Hematopoietic multipotent progenitor cell treated with erythropoietin and hydrocortisone succinate and interleukin-3 and kit ligand, for 8 days (in vitro differentiated cells): ENCODE measurements at regions not wholly inside any gene's neighbourhood (a gene's known extent, or its start where the extent isn't known, plus 50 kb on each side); places are given as distances from the start of the nearest gene placed in this dataset.
"Not testable (repeated sequence)": the region's sequence is repeated elsewhere in the genome, so short reads cannot be mapped to it uniquely, and the experiment has no call there.

ENCODE experiments used
- DNase-seq: peaks from one replicate; pipeline ENCODE4 v3.0.0-alpha.2; 2015

- DNase-seq: no peak
Measured at GRCh38 chr13:81305928-81306327, 965.0 kb upstream of the SPRY2 start.

- no peak for DNase-seq
Measured at GRCh38 chr13:81304121-81304659, 963.3 kb upstream of the SPRY2 start.

- no peak for DNase-seq
Measured at GRCh38 chr13:81302677-81303076, 961.8 kb upstream of the SPRY2 start.

GRCh38 chr13:81302125-81302524 is 961.2 kb upstream of the SPRY2 start:
- no peak for DNase-seq

GRCh38 chr13:81295177-81295576 is 954.3 kb upstream of the SPRY2 start:
- DNase-seq: no peak

GRCh38 chr13:81293594-81294164 is 952.8 kb upstream of the SPRY2 start:
- no peak for DNase-seq

- no peak for DNase-seq
Measured at GRCh38 chr13:81283561-81283960, 942.6 kb upstream of the SPRY2 start.

GRCh38 chr13:81283062-81283461 is 942.1 kb upstream of the SPRY2 start:
- DNase-seq: no peak

- no peak for DNase-seq
Measured at GRCh38 chr13:81275666-81276258, 934.8 kb upstream of the SPRY2 start.

- DNase-seq: no peak
Measured at GRCh38 chr13:81247711-81248110, 906.8 kb upstream of the SPRY2 start.

GRCh38 chr13:81246556-81246955 is 905.6 kb upstream of the SPRY2 start:
- no peak for DNase-seq

- DNase-seq: no peak
Measured at GRCh38 chr13:81244011-81244410, 903.1 kb upstream of the SPRY2 start.

- no peak for DNase-seq
Measured at GRCh38 chr13:81230386-81230785, 889.5 kb upstream of the SPRY2 start.

GRCh38 chr13:81226830-81227229 is 885.9 kb upstream of the SPRY2 start:
- not testable (repeated sequence) for DNase-seq

- no peak for DNase-seq
Measured at GRCh38 chr13:81224209-81224833, 883.4 kb upstream of the SPRY2 start.

- DNase-seq: no peak
Measured at GRCh38 chr13:81223778-81224177, 882.9 kb upstream of the SPRY2 start.

GRCh38 chr13:81211713-81212112 is 870.8 kb upstream of the SPRY2 start:
- no peak for DNase-seq

GRCh38 chr13:81207636-81208035 is 866.7 kb upstream of the SPRY2 start:
- DNase-seq: no peak

- DNase-seq: no peak
Measured at GRCh38 chr13:81207231-81207630, 866.3 kb upstream of the SPRY2 start.

- no peak for DNase-seq
Measured at GRCh38 chr13:81203783-81204182, 862.9 kb upstream of the SPRY2 start.

- no peak for DNase-seq
Measured at GRCh38 chr13:81199956-81200355, 859.0 kb upstream of the SPRY2 start.

- no peak for DNase-seq
Measured at GRCh38 chr13:81197966-81198365, 857.0 kb upstream of the SPRY2 start.

GRCh38 chr13:81197483-81197882 is 856.6 kb upstream of the SPRY2 start:
- no peak for DNase-seq

- DNase-seq: no peak
Measured at GRCh38 chr13:81194362-81194761, 853.4 kb upstream of the SPRY2 start.
